ENCODE measurements at regions not wholly inside any gene's neighbourhood (a gene's known extent, or its start where the extent isn't known, plus 50 kb on each side); places are given as distances from the start of the nearest gene placed in this dataset.

GRCh38 chr6:168737014-168737413, 296.0 kb downstream of the SMOC2 start:
- H3K36me3 ChIP-seq (ENCODE audit: insufficient read depth): no peaks in the 10 kb centered on the region
- no peak overlapping the region for H3K27ac ChIP-seq
- no peak for TF ChIP-seq CTCF (conservative IDR thresholded peaks at IDR 0.05; ENCODE audit: low read depth, low read length)
- H3K9ac ChIP-seq: no peak overlapping the region
- H3K4me2 ChIP-seq: no peak overlapping the region
- no peak overlapping the region for H3K4me3 ChIP-seq (IDR thresholded peaks at IDR 0.05; ENCODE audit: insufficient read depth, low read depth, low read length)
- no peak overlapping the region for H2AFZ ChIP-seq (ENCODE audit: low read depth)
- H3K27me3 ChIP-seq (ENCODE audit: insufficient read depth, low read depth): no peaks in the 10 kb centered on the region
- H3K79me2 ChIP-seq (ENCODE audit: insufficient read depth, low read depth): no peaks in the 10 kb centered on the region
- H3K4me1 ChIP-seq (ENCODE audit: low read depth, poor library complexity, severe bottlenecking): no peaks in the 10 kb centered on the region
- H4K20me1 ChIP-seq (ENCODE audit: insufficient read depth): no peaks in the 10 kb centered on the region

DNA sequence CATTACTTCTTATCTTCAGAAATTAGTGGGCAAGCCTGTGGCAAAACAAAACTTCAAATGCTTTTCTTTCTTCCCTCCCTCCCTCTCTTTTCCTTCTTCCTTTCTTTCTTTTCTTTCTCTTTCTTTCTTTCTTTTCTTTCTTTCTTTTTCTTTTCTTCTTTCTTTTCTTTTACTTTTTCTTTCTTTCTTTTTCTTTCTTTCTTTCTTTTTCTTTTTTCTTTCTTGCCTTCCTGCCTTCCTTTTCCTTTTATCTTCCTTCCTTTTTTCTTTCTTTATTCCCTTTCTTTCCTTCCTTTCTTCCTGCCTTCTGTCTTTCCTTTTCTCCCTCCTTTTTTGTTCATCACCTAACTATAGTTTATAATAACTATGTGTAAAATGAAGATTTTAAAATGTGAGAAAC, 295.1 kb downstream of the SMOC2 start:
- H4K20me1 ChIP-seq (ENCODE audit: insufficient read depth): no peaks in the 10 kb centered on the region
- H3K27ac ChIP-seq: no peak overlapping the region
- no peaks in the 10 kb centered on the region for H3K4me1 ChIP-seq (ENCODE audit: low read depth, poor library complexity, severe bottlenecking)
- no peak overlapping the region for H3K4me3 ChIP-seq (IDR thresholded peaks at IDR 0.05; ENCODE audit: insufficient read depth, low read depth, low read length)
- TF ChIP-seq CTCF (conservative IDR thresholded peaks at IDR 0.05; ENCODE audit: low read depth, low read length): no peak
- no peaks in the 10 kb centered on the region for H3K79me2 ChIP-seq (ENCODE audit: insufficient read depth, low read depth)
- H3K4me2 ChIP-seq: no peak overlapping the region
- no peaks in the 10 kb centered on the region for H3K27me3 ChIP-seq (ENCODE audit: insufficient read depth, low read depth)
- H3K36me3 ChIP-seq (ENCODE audit: insufficient read depth): no peaks in the 10 kb centered on the region
- H3K9ac ChIP-seq: no peak overlapping the region
- H2AFZ ChIP-seq (ENCODE audit: low read depth): no peak overlapping the region

- Histone ChIP-seq H3K4me3 (IDR thresholded peaks at IDR 0.05; ENCODE audit: insufficient read depth, low read depth, low read length) (no peak overlapping the region), H3K27me3 (ENCODE audit: insufficient read depth, low read depth) (no peaks in the 10 kb centered on the region), H3K79me2 (ENCODE audit: insufficient read depth, low read depth) (no peaks in the 10 kb centered on the region), H2AFZ (ENCODE audit: low read depth) (no peak overlapping the region), H4K20me1 (ENCODE audit: insufficient read depth) (no peaks in the 10 kb centered on the region), H3K27ac (no peak overlapping the region), H3K9ac (no peak overlapping the region), H3K4me1 (ENCODE audit: low read depth, poor library complexity, severe bottlenecking) (no peaks in the 10 kb centered on the region), H3K36me3 (ENCODE audit: insufficient read depth) (no peaks in the 10 kb centered on the region), H3K4me2 (no peak overlapping the region)
- no peak for TF ChIP-seq CTCF (conservative IDR thresholded peaks at IDR 0.05; ENCODE audit: low read depth, low read length)
Observed at GRCh38 chr6:168735268-168735949, 294.4 kb downstream of the SMOC2 start.

- Histone ChIP-seq H3K27me3 (ENCODE audit: insufficient read depth, low read depth) (no peaks in the 10 kb centered on the region), H3K4me1 (ENCODE audit: low read depth, poor library complexity, severe bottlenecking) (no peaks in the 10 kb centered on the region), H3K4me3 (IDR thresholded peaks at IDR 0.05; ENCODE audit: insufficient read depth, low read depth, low read length) (no peak overlapping the region), H3K36me3 (ENCODE audit: insufficient read depth) (no peaks in the 10 kb centered on the region), H3K79me2 (ENCODE audit: insufficient read depth, low read depth) (no peaks in the 10 kb centered on the region), H4K20me1 (ENCODE audit: insufficient read depth) (no peaks in the 10 kb centered on the region), H2AFZ (ENCODE audit: low read depth) (no peak overlapping the region), H3K9ac (no peak overlapping the region), H3K27ac (no peak overlapping the region), H3K4me2 (no peak overlapping the region)
- no peak for TF ChIP-seq CTCF (conservative IDR thresholded peaks at IDR 0.05; ENCODE audit: low read depth, low read length)
Observed at GRCh38 chr6:168734523-168734922, 293.5 kb downstream of the SMOC2 start.
